Astrocyte (in vitro differentiated cells and primary cell): ENCODE measurements at regions not wholly inside any gene's neighbourhood (a gene's known extent, or its start where the extent isn't known, plus 50 kb on each side); places are given as distances from the start of the nearest gene placed in this dataset.

ENCODE experiments used
- EZH2 ChIP-seq: IDR thresholded peaks from 2 replicates; pipeline ENCODE4 v1.6.1; 2012; ENCODE audit warnings: mild to moderate bottlenecking, low read length, inconsistent platforms; ENCODE audit not compliant: insufficient read depth
- TF ChIP-seq, protein P1 (sequence below): IDR thresholded peaks from 2 replicates; pipeline ENCODE4 v1.5.1; 2011; ENCODE audit warnings: low read depth, mild to moderate bottlenecking, inconsistent platforms, low read length, moderate library complexity; ENCODE audit not compliant: insufficient read depth

DNA sequence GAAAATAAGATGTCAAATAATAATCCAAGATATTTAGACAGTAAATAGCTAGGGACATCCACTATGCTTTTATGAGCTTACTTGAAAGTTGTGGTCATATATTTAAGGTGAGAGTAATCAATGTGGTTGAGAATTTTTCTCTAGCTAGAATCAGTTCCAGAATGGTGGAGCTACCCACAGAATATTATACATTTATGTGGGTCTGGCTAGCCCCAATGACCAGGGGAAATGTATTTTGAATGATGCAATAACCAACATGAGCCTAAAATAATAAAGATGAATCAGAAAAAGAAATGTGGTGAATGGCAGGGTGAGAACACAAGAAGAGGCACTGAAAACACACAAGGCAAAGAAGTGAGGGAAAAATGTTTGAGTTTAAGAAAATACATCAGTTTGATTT, 325.7 kb downstream of the TBC1D32 start:
- TF ChIP-seq, protein P1, sequence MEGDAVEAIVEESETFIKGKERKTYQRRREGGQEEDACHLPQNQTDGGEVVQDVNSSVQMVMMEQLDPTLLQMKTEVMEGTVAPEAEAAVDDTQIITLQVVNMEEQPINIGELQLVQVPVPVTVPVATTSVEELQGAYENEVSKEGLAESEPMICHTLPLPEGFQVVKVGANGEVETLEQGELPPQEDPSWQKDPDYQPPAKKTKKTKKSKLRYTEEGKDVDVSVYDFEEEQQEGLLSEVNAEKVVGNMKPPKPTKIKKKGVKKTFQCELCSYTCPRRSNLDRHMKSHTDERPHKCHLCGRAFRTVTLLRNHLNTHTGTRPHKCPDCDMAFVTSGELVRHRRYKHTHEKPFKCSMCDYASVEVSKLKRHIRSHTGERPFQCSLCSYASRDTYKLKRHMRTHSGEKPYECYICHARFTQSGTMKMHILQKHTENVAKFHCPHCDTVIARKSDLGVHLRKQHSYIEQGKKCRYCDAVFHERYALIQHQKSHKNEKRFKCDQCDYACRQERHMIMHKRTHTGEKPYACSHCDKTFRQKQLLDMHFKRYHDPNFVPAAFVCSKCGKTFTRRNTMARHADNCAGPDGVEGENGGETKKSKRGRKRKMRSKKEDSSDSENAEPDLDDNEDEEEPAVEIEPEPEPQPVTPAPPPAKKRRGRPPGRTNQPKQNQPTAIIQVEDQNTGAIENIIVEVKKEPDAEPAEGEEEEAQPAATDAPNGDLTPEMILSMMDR = no peak
- no peak for TF ChIP-seq EZH2
